ENCODE measurements at regions not wholly inside any gene's neighbourhood (a gene's known extent, or its start where the extent isn't known, plus 50 kb on each side); places are given as distances from the start of the nearest gene placed in this dataset.
"Not testable (repeated sequence)": the region's sequence is repeated elsewhere in the genome, so short reads cannot be mapped to it uniquely, and the experiment has no call there.

GRCh38 chr2:239594772-239595608 is 194.2 kb upstream of the HDAC4 start:
- DNase-seq = no peak

GRCh38 chr2:239594019-239594771 is 193.4 kb upstream of the HDAC4 start:
- DNase-seq = no peak

GRCh38 chr2:239593455-239593854 is 192.6 kb upstream of the HDAC4 start:
- DNase-seq = no peak

GRCh38 chr2:239592629-239593290 is 191.9 kb upstream of the HDAC4 start:
- DNase-seq = not testable (repeated sequence)

GRCh38 chr2:239590995-239591915 is 190.4 kb upstream of the HDAC4 start:
- no peak for DNase-seq

GRCh38 chr2:239590276-239590675 is 189.5 kb upstream of the HDAC4 start:
- DNase-seq = no peak

GRCh38 chr2:239589833-239590232 is 189.0 kb upstream of the HDAC4 start:
- DNase-seq = no peak

GRCh38 chr2:239589270-239589825 is 188.5 kb upstream of the HDAC4 start:
- DNase-seq = no peak

- DNase-seq = no peak
These were observed 187.8 kb upstream of the HDAC4 start for GRCh38 chr2:239588451-239589269.

- DNase-seq = no peak
These were observed 187.0 kb upstream of the HDAC4 start for GRCh38 chr2:239587841-239588240.

- DNase-seq = no peak
These were observed 186.5 kb upstream of the HDAC4 start for GRCh38 chr2:239587311-239587731.

GRCh38 chr2:239586651-239587310 is 186.0 kb upstream of the HDAC4 start:
- no peak for DNase-seq

GRCh38 chr2:239585422-239585821 is 184.6 kb upstream of the HDAC4 start:
- DNase-seq = no peak

GRCh38 chr2:239584986-239585385 is 184.2 kb upstream of the HDAC4 start:
- no peak for DNase-seq

GRCh38 chr2:239583879-239584859 is 183.3 kb upstream of the HDAC4 start:
- DNase-seq = no peak

- DNase-seq = no peak
These were observed 182.5 kb upstream of the HDAC4 start for GRCh38 chr2:239583171-239583878.

- no peak for DNase-seq
These were observed 181.7 kb upstream of the HDAC4 start for GRCh38 chr2:239582476-239582875.

- DNase-seq = no peak
These were observed 180.6 kb upstream of the HDAC4 start for GRCh38 chr2:239581352-239581901.

GRCh38 chr2:239580199-239580527 is 179.3 kb upstream of the HDAC4 start:
- no peak for DNase-seq

Measured in OCI-M1 (cell line).